ENCODE measurements at regions not wholly inside any gene's neighbourhood (a gene's known extent, or its start where the extent isn't known, plus 50 kb on each side); places are given as distances from the start of the nearest gene placed in this dataset.

DNA sequence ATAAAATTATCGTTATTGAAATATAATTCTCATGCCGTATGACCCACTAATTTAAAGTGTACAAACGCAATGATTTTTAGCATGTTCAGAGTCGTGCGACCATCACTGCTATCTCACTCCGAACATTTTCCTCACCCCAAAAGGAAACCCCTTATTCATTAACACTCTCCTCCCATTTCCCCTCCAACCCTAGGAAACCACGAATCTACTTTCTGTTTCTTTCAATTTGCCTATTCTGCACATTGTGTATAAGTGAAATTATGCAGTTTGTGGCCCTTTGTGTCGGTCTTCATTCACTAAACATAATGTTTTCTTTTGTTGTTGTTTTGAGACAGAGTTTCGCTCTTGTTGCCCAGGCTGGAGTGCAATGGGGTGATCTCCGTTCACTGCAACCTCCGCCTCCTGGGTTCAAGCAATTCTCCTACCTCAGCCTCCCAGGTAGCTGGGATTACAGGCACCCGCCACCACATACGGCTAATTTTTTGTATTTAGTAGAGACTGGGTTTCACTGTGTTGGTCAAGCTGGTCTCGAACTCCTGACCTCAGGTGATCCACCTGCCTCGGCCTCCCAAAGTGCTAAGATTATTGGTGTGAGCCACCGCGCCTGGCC lies 99.7 kb upstream of the ZNF217 start:
- Histone ChIP-seq H2BK120ac (ENCODE audit: low read depth, low read length, poor library complexity, severe bottlenecking) (no peak overlapping the region), H4K20me1 (ENCODE audit: control insufficient read depth, insufficient read depth, insufficient read length) (no peaks in the 10 kb centered on the region), H4K5ac (ENCODE audit: insufficient read length, low read depth, low read length) (no peak overlapping the region), H2BK5ac (ENCODE audit: insufficient read length, low read length) (no peak overlapping the region), H3K4ac (ENCODE audit: low read depth, low read length) (no peak overlapping the region), H3K27ac (ENCODE audit: insufficient read length, low read depth, low read length) (no peak overlapping the region), H3K9me3 (ENCODE audit: control insufficient read depth, low read depth, low read length) (no peaks in the 10 kb centered on the region), H3K14ac (ENCODE audit: insufficient read depth, low read length) (no peak overlapping the region), H2BK12ac (ENCODE audit: insufficient read length, low read depth, low read length) (no peak overlapping the region), H3K4me2 (ENCODE audit: insufficient read depth, insufficient read length, low read length) (no peak overlapping the region), H2AFZ (ENCODE audit: low read length) (no peak overlapping the region), H3K23ac (ENCODE audit: insufficient read length, low read depth, low read length) (no peak overlapping the region), H3K4me1 (ENCODE audit: insufficient read depth, low read length) (no peaks in the 10 kb centered on the region), H4K91ac (ENCODE audit: insufficient read length, low read depth, low read length) (no peak overlapping the region), H3K18ac (ENCODE audit: insufficient read length, low read depth, low read length) (no peak overlapping the region), H3T11ph (ENCODE audit: low read length) (no peak overlapping the region), H4K8ac (replicated peaks; ENCODE audit: insufficient read length, low read depth, low read length) (no peak overlapping the region), H2BK15ac (ENCODE audit: low read depth, low read length) (no peak overlapping the region), H3K23me2 (ENCODE audit: insufficient read length, low read depth, low read length, poor library complexity, severe bottlenecking) (no peaks in the 10 kb centered on the region), H3K79me1 (ENCODE audit: insufficient read depth, low read depth, low read length, poor library complexity, severe bottlenecking) (no peaks in the 10 kb centered on the region), H3K56ac (ENCODE audit: insufficient read length, low read depth, low read length) (no peak overlapping the region), H3K9ac (ENCODE audit: extremely low read depth, insufficient read length, low read length) (no peak overlapping the region), H2AK5ac (ENCODE audit: insufficient read length, low read length) (no peak overlapping the region), H2BK20ac (ENCODE audit: low read depth, low read length, poor library complexity, severe bottlenecking) (no peak overlapping the region), H3K27me3 (ENCODE audit: insufficient read depth, low read length) (no peaks in the 10 kb centered on the region), H3K79me2 (ENCODE audit: insufficient read depth, low read length) (no peaks in the 10 kb centered on the region)
- TF ChIP-seq, protein P1, sequence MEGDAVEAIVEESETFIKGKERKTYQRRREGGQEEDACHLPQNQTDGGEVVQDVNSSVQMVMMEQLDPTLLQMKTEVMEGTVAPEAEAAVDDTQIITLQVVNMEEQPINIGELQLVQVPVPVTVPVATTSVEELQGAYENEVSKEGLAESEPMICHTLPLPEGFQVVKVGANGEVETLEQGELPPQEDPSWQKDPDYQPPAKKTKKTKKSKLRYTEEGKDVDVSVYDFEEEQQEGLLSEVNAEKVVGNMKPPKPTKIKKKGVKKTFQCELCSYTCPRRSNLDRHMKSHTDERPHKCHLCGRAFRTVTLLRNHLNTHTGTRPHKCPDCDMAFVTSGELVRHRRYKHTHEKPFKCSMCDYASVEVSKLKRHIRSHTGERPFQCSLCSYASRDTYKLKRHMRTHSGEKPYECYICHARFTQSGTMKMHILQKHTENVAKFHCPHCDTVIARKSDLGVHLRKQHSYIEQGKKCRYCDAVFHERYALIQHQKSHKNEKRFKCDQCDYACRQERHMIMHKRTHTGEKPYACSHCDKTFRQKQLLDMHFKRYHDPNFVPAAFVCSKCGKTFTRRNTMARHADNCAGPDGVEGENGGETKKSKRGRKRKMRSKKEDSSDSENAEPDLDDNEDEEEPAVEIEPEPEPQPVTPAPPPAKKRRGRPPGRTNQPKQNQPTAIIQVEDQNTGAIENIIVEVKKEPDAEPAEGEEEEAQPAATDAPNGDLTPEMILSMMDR (conservative IDR thresholded peaks at IDR 0.05): no peak
- WGBS (ENCODE audit: extremely low coverage, insufficient read length, low lambda C conversion rate): 100% methylated on average over 2 of the region's 17 CpGs
- no peak overlapping the region for H3K27ac Mint-ChIP-seq
- no peaks in the 10 kb centered on the region for H3K27me3 Mint-ChIP-seq (ENCODE audit: low read depth)
- H3K4me1 Mint-ChIP-seq: no peaks in the 10 kb centered on the region
- no peak overlapping the region for H3K4me3 Mint-ChIP-seq
- no peaks in the 10 kb centered on the region for H3K36me3 Mint-ChIP-seq (ENCODE audit: insufficient read depth in 1 of 3, low read depth in 3 of 3)
- no peaks in the 10 kb centered on the region for H3K9me3 Mint-ChIP-seq
- no peak for DNase-seq
